Activated T-helper 17 cell treated with anti-CD3 and anti-CD28 coated beads, Interleukin-2, amount 50 U/mL, for 72 hours (primary cell): ENCODE measurements at regions not wholly inside any gene's neighbourhood (a gene's known extent, or its start where the extent isn't known, plus 50 kb on each side); places are given as distances from the start of the nearest gene placed in this dataset.
"Not testable (repeated sequence)": the region's sequence is repeated elsewhere in the genome, so short reads cannot be mapped to it uniquely, and the experiment has no call there.

Source experiments
- ATAC-seq: fragments of 150-1000 bp; cut with Tn5 transposase; replicated peaks from 2 replicates; pipeline ENCODE4 v1.10.0; 2021; ENCODE audit warnings: mild to moderate bottlenecking, moderate library complexity
- H3K27ac Mint-ChIP-seq: one replicate; pipeline ENCODE4 v1.8.0; 2022; ENCODE audit warnings: mixed read lengths
- H3K27me3 Mint-ChIP-seq: one replicate; pipeline ENCODE4 v1.8.0; 2022; ENCODE audit warnings: mixed read lengths
- H3K36me3 Mint-ChIP-seq: one replicate; pipeline ENCODE4 v1.8.0; 2022; ENCODE audit warnings: low read depth, mild to moderate bottlenecking, mixed read lengths
- H3K4me1 Mint-ChIP-seq: one replicate; pipeline ENCODE4 v1.8.0; 2022; ENCODE audit warnings: mixed read lengths
- H3K4me3 Mint-ChIP-seq: one replicate; pipeline ENCODE4 v1.8.0; 2022; ENCODE audit warnings: mild to moderate bottlenecking, mixed read lengths
- H3K9me3 Mint-ChIP-seq: one replicate; pipeline ENCODE4 v1.8.0; 2022; ENCODE audit warnings: mixed read lengths

GRCh38 chr1:761791-762190 lies 75.3 kb upstream of the OR4F16 start:
- not testable (repeated sequence) for H3K4me3 Mint-ChIP-seq, H3K9me3 Mint-ChIP-seq, H3K27me3 Mint-ChIP-seq, ATAC-seq, H3K27ac Mint-ChIP-seq, H3K4me1 Mint-ChIP-seq, H3K36me3 Mint-ChIP-seq

- H3K4me1 Mint-ChIP-seq, H3K9me3 Mint-ChIP-seq, H3K27me3 Mint-ChIP-seq, H3K4me3 Mint-ChIP-seq, H3K27ac Mint-ChIP-seq, ATAC-seq, H3K36me3 Mint-ChIP-seq: not testable (repeated sequence)
Measured at GRCh38 chr1:771449-771848, 85.0 kb upstream of the OR4F16 start.

- H3K9me3 Mint-ChIP-seq, ATAC-seq, H3K27ac Mint-ChIP-seq, H3K27me3 Mint-ChIP-seq, H3K4me1 Mint-ChIP-seq: not testable (repeated sequence)
- Mint-ChIP-seq H3K4me3 (peak overlapping the region; percentile 89), H3K36me3 (peaks cover 11% of the 10 kb centered on the region)
Measured at GRCh38 chr1:777480-778180, 91.2 kb upstream of the OR4F16 start.

GRCh38 chr1:778451-779278 lies 92.2 kb upstream of the OR4F16 start:
- H3K4me1 Mint-ChIP-seq, H3K27me3 Mint-ChIP-seq: not testable (repeated sequence)
- H3K36me3 Mint-ChIP-seq, result peaks cover 18% of the 10 kb centered on the region

GRCh38 chr1:779621-780020 lies 93.2 kb upstream of the OR4F16 start:
- Mint-ChIP-seq H3K27ac (peak overlapping the region; percentile 97), H3K4me3 (peak overlapping the region; percentile 89)

More at GRCh38 chr1:778451-779278, 92.2 kb upstream of the OR4F16 start:
- Mint-ChIP-seq H3K4me3 (peak overlapping the region; percentile 89), H3K27ac (peak overlapping the region; percentile 97)
- peak; percentile 97 for ATAC-seq
- H3K9me3 Mint-ChIP-seq, result not testable (repeated sequence)

GRCh38 chr1:788835-789234 lies 102.4 kb upstream of the OR4F16 start:
- Mint-ChIP-seq H3K36me3 (peaks cover 10% of the 10 kb centered on the region), H3K4me3 (no peak overlapping the region), H3K27me3 (no peaks in the 10 kb centered on the region), H3K27ac (no peak overlapping the region), H3K4me1 (no peaks in the 10 kb centered on the region), H3K9me3 (no peaks in the 10 kb centered on the region)
- ATAC-seq, result no peak

More at GRCh38 chr1:779621-780020, 93.2 kb upstream of the OR4F16 start:
- H3K4me1 Mint-ChIP-seq, H3K27me3 Mint-ChIP-seq, H3K9me3 Mint-ChIP-seq, ATAC-seq: not testable (repeated sequence)
- peaks cover 23% of the 10 kb centered on the region for H3K36me3 Mint-ChIP-seq

GRCh38 chr1:789606-790005 lies 103.2 kb upstream of the OR4F16 start:
- not testable (repeated sequence) for H3K27me3 Mint-ChIP-seq, H3K4me3 Mint-ChIP-seq, H3K36me3 Mint-ChIP-seq, H3K9me3 Mint-ChIP-seq, H3K27ac Mint-ChIP-seq, ATAC-seq, H3K4me1 Mint-ChIP-seq

GRCh38 chr1:790388-790930 lies 104.0 kb upstream of the OR4F16 start:
- ATAC-seq, H3K27me3 Mint-ChIP-seq, H3K36me3 Mint-ChIP-seq, H3K4me1 Mint-ChIP-seq, H3K27ac Mint-ChIP-seq, H3K9me3 Mint-ChIP-seq, H3K4me3 Mint-ChIP-seq: not testable (repeated sequence)

- ATAC-seq, H3K27me3 Mint-ChIP-seq, H3K4me3 Mint-ChIP-seq, H3K4me1 Mint-ChIP-seq, H3K36me3 Mint-ChIP-seq, H3K27ac Mint-ChIP-seq, H3K9me3 Mint-ChIP-seq: not testable (repeated sequence)
Measured at GRCh38 chr1:794310-794709, 107.9 kb upstream of the OR4F16 start.

- H3K4me3 Mint-ChIP-seq, H3K27ac Mint-ChIP-seq, H3K27me3 Mint-ChIP-seq, H3K9me3 Mint-ChIP-seq, H3K36me3 Mint-ChIP-seq, ATAC-seq, H3K4me1 Mint-ChIP-seq: not testable (repeated sequence)
Measured at GRCh38 chr1:794918-795584, 108.6 kb upstream of the OR4F16 start.

GRCh38 chr1:797649-798048 lies 111.2 kb upstream of the OR4F16 start:
- H3K4me1 Mint-ChIP-seq, H3K36me3 Mint-ChIP-seq, ATAC-seq, H3K9me3 Mint-ChIP-seq, H3K4me3 Mint-ChIP-seq, H3K27me3 Mint-ChIP-seq, H3K27ac Mint-ChIP-seq: not testable (repeated sequence)

GRCh38 chr1:800397-800796 lies 113.9 kb upstream of the OR4F16 start:
- not testable (repeated sequence) for H3K9me3 Mint-ChIP-seq, H3K27me3 Mint-ChIP-seq, H3K27ac Mint-ChIP-seq, ATAC-seq, H3K4me1 Mint-ChIP-seq, H3K36me3 Mint-ChIP-seq, H3K4me3 Mint-ChIP-seq

- H3K9me3 Mint-ChIP-seq, H3K4me1 Mint-ChIP-seq, H3K4me3 Mint-ChIP-seq, H3K27me3 Mint-ChIP-seq, H3K36me3 Mint-ChIP-seq, H3K27ac Mint-ChIP-seq: not testable (repeated sequence)
- ATAC-seq, result peak; percentile 19
Measured at GRCh38 chr1:804378-805115, 118.1 kb upstream of the OR4F16 start.

- not testable (repeated sequence) for H3K9me3 Mint-ChIP-seq, H3K36me3 Mint-ChIP-seq, H3K4me1 Mint-ChIP-seq, H3K27ac Mint-ChIP-seq, H3K27me3 Mint-ChIP-seq, ATAC-seq, H3K4me3 Mint-ChIP-seq
Measured at GRCh38 chr1:805310-805709, 118.4 kb upstream of the SAMD11 start.
